B cell (primary cell): ENCODE measurements at regions not wholly inside any gene's neighbourhood (a gene's known extent, or its start where the extent isn't known, plus 50 kb on each side); places are given as distances from the start of the nearest gene placed in this dataset.

Source experiments
- ATAC-seq: fragments of 200-7000 bp; cut with Tn5 transposase; one replicate; pipeline ENCODE4 v1.10.0; 2021; ENCODE audit warnings: low read depth, mild to moderate bottlenecking, moderate number of reproducible peaks, moderate library complexity
- CTCF ChIA-PET: fragments of 350-600 bp; sonication (Branson Sonifier 250); formaldehyde crosslinking; loops from one replicate; lab custom pipeline; 2021; ENCODE audit warnings: antibody characterized with exemption, inconsistent platforms; lab: Charles Lee
- POLR2A ChIA-PET: fragments of 350-600 bp; sonication (Branson Sonifier 250); formaldehyde crosslinking; loops from one replicate; lab custom pipeline; 2021; ENCODE audit warnings: antibody characterized with exemption; lab: Charles Lee
- DNase-seq: peaks from one replicate; pipeline ENCODE4 v3.0.0; 2013
- H2AFZ ChIP-seq: 2 replicates; pipeline ENCODE4 v1.6.1; 2012; ENCODE audit warnings: mild to moderate bottlenecking, low read depth, low read length; ENCODE audit not compliant: insufficient read depth, poor library complexity, severe bottlenecking
- H3K27ac ChIP-seq, 2 donors: 1 replicate in 1 of 2; 2 replicates in 1 of 2; pipeline ENCODE4 v1.5.1; 2012 to 2013; ENCODE audit warnings: low read length in 2 of 2, mild to moderate bottlenecking in 2 of 2, moderate library complexity in 1 of 2
- H3K27me3 ChIP-seq, 4 experiments: fragments of 200-600 bp in 1 of 4; sonication (generic) in 1 of 4; replicated peaks in 1 of 4; 1 replicate in 2 of 4; 2 replicates in 2 of 4; pipeline versions ENCODE4 v1.6.1 to v1.7.0; 2013 to 2016; ENCODE audit warnings: low read length in 3 of 4, mild to moderate bottlenecking in 2 of 4, mixed read lengths in 1 of 4, moderate library complexity in 1 of 4; ENCODE audit not compliant: insufficient read depth in 4 of 4, control insufficient read depth in 3 of 4; ENCODE audit errors: control extremely low read depth in 1 of 4
- H3K36me3 ChIP-seq, 2 experiments: replicated peaks in 1 of 2; 1 replicate in 1 of 2; 2 replicates in 1 of 2; pipeline versions ENCODE4 v1.6.1 to v1.7.1; 2013; ENCODE audit warnings: low read length in 1 of 2; ENCODE audit not compliant: insufficient read depth in 2 of 2, control insufficient read depth in 1 of 2; ENCODE audit errors: control extremely low read depth in 1 of 2, extremely low read depth in 1 of 2
- H3K4me1 ChIP-seq, 2 donors: fragments of 200-600 bp in 1 of 2; sonication (generic) in 1 of 2; 1 replicate in 1 of 2; 2 replicates in 1 of 2; pipeline versions ENCODE4 v1.5.1 to v1.6.1; 2013 to 2017; ENCODE audit warnings: low read length in 2 of 2; ENCODE audit not compliant: control insufficient read depth in 2 of 2, insufficient read depth in 2 of 2
- H3K4me2 ChIP-seq: replicated peaks from 2 replicates; pipeline ENCODE3; 2012; ENCODE audit warnings: mild to moderate bottlenecking, low read depth, low read length; ENCODE audit not compliant: poor library complexity, severe bottlenecking
- H3K4me3 ChIP-seq, 5 experiments: fragments of 200-600 bp in 1 of 5; sonication (generic) in 1 of 5; 1 replicate in 3 of 5; 2 replicates in 2 of 5; pipeline versions ENCODE4 v1.5.1 to v1.7.0; 2011 to 2016; ENCODE audit warnings: low read length in 4 of 5, mild to moderate bottlenecking in 4 of 5, low read depth in 2 of 5, control low read depth in 1 of 5, moderate library complexity in 1 of 5; ENCODE audit not compliant: insufficient read depth in 1 of 5; ENCODE audit errors: control extremely low read depth in 1 of 5, extremely low read depth in 1 of 5
- H3K79me2 ChIP-seq: fragments of 200-600 bp; sonication (generic); one replicate; pipeline ENCODE4 v1.6.0; 2016; ENCODE audit warnings: low read length; ENCODE audit not compliant: control insufficient read depth, insufficient read depth
- H3K9ac ChIP-seq: fragments of 200-600 bp; sonication (generic); 2 replicates; pipeline ENCODE4 v1.6.1; 2017; ENCODE audit warnings: mild to moderate bottlenecking, low read length, moderate library complexity
- H3K9me3 ChIP-seq, 3 donors: one replicate each; pipeline versions ENCODE4 v1.6.1 to v1.7.1; 2013; ENCODE audit warnings: low read length in 2 of 3; ENCODE audit not compliant: control insufficient read depth in 2 of 3, insufficient read depth in 1 of 3; ENCODE audit errors: control extremely low read depth in 1 of 3
- H4K20me1 ChIP-seq: 2 replicates; pipeline ENCODE4 v1.6.0; 2012; ENCODE audit warnings: mild to moderate bottlenecking, low read length; ENCODE audit not compliant: insufficient read depth, control insufficient read depth, poor library complexity, severe bottlenecking
- H3K27ac Mint-ChIP-seq: one replicate; pipeline ENCODE4 v1.8.0; 2021; ENCODE audit warnings: mixed read lengths
- H3K27me3 Mint-ChIP-seq: one replicate; pipeline ENCODE4 v1.8.0; 2021; ENCODE audit warnings: mixed read lengths
- H3K4me1 Mint-ChIP-seq: one replicate; pipeline ENCODE4 v1.8.0; 2021; ENCODE audit warnings: mixed read lengths
- H3K4me3 Mint-ChIP-seq: one replicate; pipeline ENCODE4 v1.8.0; 2021; ENCODE audit warnings: mixed read lengths
- H3K9me3 Mint-ChIP-seq: one replicate; pipeline ENCODE4 v1.8.0; 2022; ENCODE audit warnings: mixed read lengths; ENCODE audit not compliant: insufficient read depth
- EZH2 ChIP-seq: IDR thresholded peaks from 2 replicates; pipeline ENCODE4 v1.6.1; 2012; ENCODE audit warnings: borderline replicate concordance, low read depth, mild to moderate bottlenecking, moderate library complexity, low read length; ENCODE audit not compliant: insufficient read depth, poor library complexity, severe bottlenecking
- WGBS: methylation state at CpG from one replicate; pipeline ENCODE4 v1.1.5; 2013; ENCODE audit warnings: missing lambda C conversion rate; ENCODE audit not compliant: insufficient coverage; 5-methylcytosine and 5-hydroxymethylcytosine counted together
- intact Hi-C: fragments of 100-400 bp; cut with micrococcal nuclease; formaldehyde crosslinking; loops from one replicate; pipeline ENCODE4 v1.10.0; 2022
- TF ChIP-seq, protein P1 (sequence below): fragments of 200-600 bp; IDR thresholded peaks from one replicate; pipeline ENCODE4 v1.8.0; 2022; ENCODE audit warnings: antibody characterized with exemption, mild to moderate bottlenecking

DNA sequence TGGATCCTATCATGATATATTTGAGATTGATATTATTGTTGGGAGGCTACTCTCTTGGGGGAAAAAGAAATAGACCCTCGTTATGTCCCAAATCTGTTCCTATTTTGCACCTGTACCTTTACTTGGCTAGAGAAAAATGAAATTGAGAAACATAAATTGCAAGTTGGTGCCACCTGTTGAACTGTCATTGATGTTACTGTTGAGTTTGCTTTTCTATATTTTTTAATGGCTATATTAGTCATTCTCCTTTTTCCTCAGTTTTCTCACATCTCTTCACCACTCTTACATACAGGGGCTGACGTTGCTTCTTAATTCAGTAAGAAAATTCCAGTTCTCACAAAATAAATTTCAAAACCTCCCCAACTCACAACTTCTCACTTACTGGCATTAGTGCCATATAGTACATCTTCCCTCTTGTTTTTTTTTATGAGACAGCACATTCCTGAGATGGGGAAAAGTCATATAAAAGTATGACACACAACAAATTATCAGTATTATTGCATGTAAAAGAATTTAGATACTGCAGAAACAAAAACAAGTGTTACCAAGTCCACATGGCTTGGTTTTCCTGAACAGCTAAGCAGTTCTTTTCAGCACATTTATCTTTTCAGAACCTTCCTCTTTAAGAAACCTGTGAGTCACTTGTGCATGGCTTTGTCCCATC is 348.3 kb upstream of the DSEL start:
- no peak overlapping the region for H3K4me2 ChIP-seq
- Mint-ChIP-seq H3K4me3 (no peak overlapping the region), H3K9me3 (no peaks in the 10 kb centered on the region), H3K27ac (no peak overlapping the region), H3K4me1 (no peaks in the 10 kb centered on the region), H3K27me3 (no peaks in the 10 kb centered on the region)
- no peak for ATAC-seq
- no peaks in the 10 kb centered on the region for H3K4me1 ChIP-seq
- H3K79me2 ChIP-seq = no peaks in the 10 kb centered on the region
- no peak for DNase-seq
- H3K9ac ChIP-seq = no peak overlapping the region
- H3K36me3 ChIP-seq = no peaks in the 10 kb centered on the region
- no peak overlapping the region for H2AFZ ChIP-seq
- H4K20me1 ChIP-seq = no peaks in the 10 kb centered on the region
- no peak overlapping the region for H3K27ac ChIP-seq
- no peak for TF ChIP-seq EZH2
- TF ChIP-seq, protein P1, sequence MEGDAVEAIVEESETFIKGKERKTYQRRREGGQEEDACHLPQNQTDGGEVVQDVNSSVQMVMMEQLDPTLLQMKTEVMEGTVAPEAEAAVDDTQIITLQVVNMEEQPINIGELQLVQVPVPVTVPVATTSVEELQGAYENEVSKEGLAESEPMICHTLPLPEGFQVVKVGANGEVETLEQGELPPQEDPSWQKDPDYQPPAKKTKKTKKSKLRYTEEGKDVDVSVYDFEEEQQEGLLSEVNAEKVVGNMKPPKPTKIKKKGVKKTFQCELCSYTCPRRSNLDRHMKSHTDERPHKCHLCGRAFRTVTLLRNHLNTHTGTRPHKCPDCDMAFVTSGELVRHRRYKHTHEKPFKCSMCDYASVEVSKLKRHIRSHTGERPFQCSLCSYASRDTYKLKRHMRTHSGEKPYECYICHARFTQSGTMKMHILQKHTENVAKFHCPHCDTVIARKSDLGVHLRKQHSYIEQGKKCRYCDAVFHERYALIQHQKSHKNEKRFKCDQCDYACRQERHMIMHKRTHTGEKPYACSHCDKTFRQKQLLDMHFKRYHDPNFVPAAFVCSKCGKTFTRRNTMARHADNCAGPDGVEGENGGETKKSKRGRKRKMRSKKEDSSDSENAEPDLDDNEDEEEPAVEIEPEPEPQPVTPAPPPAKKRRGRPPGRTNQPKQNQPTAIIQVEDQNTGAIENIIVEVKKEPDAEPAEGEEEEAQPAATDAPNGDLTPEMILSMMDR = no peak
- H3K9me3 ChIP-seq = peaks cover 0 to 4% (median 0%) of the 10 kb centered on the region in 3 donors
- no peak overlapping the region for H3K4me3 ChIP-seq
- intact Hi-C loops = no loop called here
- ChIA-PET POLR2A (no interaction called here), CTCF (no interaction called here)
- H3K27me3 ChIP-seq = no peaks in the 10 kb centered on the region
- 80% methylated on average over 1 of the region's 2 CpGs for whole genome bisulfite sequencing

DNA sequence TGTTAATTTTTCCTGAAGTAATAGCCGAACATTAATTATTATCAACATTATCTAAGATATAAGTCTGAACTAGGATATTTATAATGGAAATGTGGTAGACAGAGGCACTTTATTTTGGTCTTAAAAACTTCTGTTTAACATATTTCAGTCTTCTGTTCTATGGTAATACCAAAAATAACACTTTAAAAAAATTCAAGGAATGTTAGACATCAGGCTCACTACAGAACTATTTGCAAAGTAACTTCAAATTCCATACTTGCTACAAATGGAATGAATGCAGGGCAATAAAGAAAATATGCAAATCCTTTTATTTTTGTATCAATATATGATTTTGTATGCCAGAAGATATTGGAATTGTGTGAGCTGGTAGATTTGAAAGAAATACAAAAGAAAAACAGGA is 345.5 kb upstream of the DSEL start:
- Histone ChIP-seq H3K79me2 (no peaks in the 10 kb centered on the region), H2AFZ (no peak overlapping the region), H3K4me1 (no peaks in the 10 kb centered on the region), H3K4me2 (no peak overlapping the region), H3K4me3 (no peak overlapping the region), H3K27me3 (no peaks in the 10 kb centered on the region), H3K27ac (no peak overlapping the region), H4K20me1 (no peaks in the 10 kb centered on the region), H3K9ac (no peak overlapping the region), H3K36me3 (no peaks in the 10 kb centered on the region), H3K9me3 (peaks cover 0 to 4% (median 0%) of the 10 kb centered on the region in 3 donors)
- WGBS = no CpG with 5 or more reads among the region's 1 CpG
- H3K27me3 Mint-ChIP-seq = no peaks in the 10 kb centered on the region
- CTCF ChIA-PET = no interaction called here
- H3K9me3 Mint-ChIP-seq = no peaks in the 10 kb centered on the region
- POLR2A ChIA-PET = no interaction called here
- no peak overlapping the region for H3K4me3 Mint-ChIP-seq
- intact Hi-C loops = no loop called here
- H3K27ac Mint-ChIP-seq = no peak overlapping the region
- ATAC-seq = no peak
- H3K4me1 Mint-ChIP-seq = no peaks in the 10 kb centered on the region
- DNase-seq = no peak
- TF ChIP-seq, protein P1 = no peak
- TF ChIP-seq EZH2 = no peak
